GM12891 (cell line): ENCODE measurements at regions not wholly inside any gene's neighbourhood (a gene's known extent, or its start where the extent isn't known, plus 50 kb on each side); places are given as distances from the start of the nearest gene placed in this dataset.

Experiments used
- DNase-seq: peaks from one replicate; pipeline ENCODE4 v3.0.0; 2011; ENCODE audit warnings: low spot score; ENCODE audit not compliant: insufficient read length
- FAIRE-seq: peaks from 2 replicates; lab custom pipeline; 2011; peaks lifted over from hg19 to GRCh38; lab: Jason Lieb, UNC
- PAX5 ChIP-seq: IDR thresholded peaks from 2 replicates; pipeline ENCODE4 v1.6.1; 2011; ENCODE audit warnings: low read length, moderate library complexity, mild to moderate bottlenecking; ENCODE audit not compliant: insufficient read depth, severe bottlenecking
- POLR2A ChIP-seq: IDR thresholded peaks from 2 replicates; pipeline ENCODE4 v1.6.1; 2011; ENCODE audit warnings: low read depth, low read length, control low read depth
- POLR2AphosphoS5 ChIP-seq: IDR thresholded peaks from 2 replicates; pipeline ENCODE4 v1.6.1; 2011; ENCODE audit warnings: low read depth, low read length, control low read depth
- POU2F2 ChIP-seq: IDR thresholded peaks from 2 replicates; pipeline ENCODE4 v1.6.1; 2011; ENCODE audit warnings: low read depth, mild to moderate bottlenecking, control low read depth, low read length, moderate library complexity
- SPI1 ChIP-seq: IDR thresholded peaks from 2 replicates; pipeline ENCODE4 v1.6.1; 2011; ENCODE audit warnings: low read depth, low read length, control low read depth
- TAF1 ChIP-seq: IDR thresholded peaks from 2 replicates; pipeline ENCODE4 v1.6.1; 2011; ENCODE audit warnings: low read depth, low read length, control low read depth

DNA sequence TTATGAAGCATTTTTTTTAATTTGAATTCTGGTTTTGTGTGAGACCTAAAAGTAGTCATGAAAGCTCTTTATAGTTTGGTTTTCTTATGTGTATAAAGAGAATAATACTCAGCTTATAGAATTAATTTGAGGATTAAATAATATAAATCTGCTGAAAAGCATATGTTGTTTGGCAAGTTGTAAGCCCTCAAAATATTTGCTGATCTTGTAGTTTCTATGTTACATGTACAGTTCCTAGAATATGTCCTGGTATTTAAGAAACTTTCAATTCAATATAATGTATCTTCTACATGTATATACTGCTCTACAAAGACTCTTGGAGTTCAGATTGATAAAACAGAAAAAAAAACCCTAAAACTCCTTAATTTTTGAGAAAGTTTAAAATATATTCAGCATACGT is 605.5 kb upstream of the FAM98A start:
- FAIRE-seq (no peak), DNase-seq (no peak)
- no peak for TF ChIP-seq POU2F2
- no peak for TF ChIP-seq POLR2AphosphoS5
- no peak for TF ChIP-seq POLR2A
- TF ChIP-seq PAX5, result no peak
- no peak for TF ChIP-seq SPI1
- no peak for TF ChIP-seq TAF1

DNA sequence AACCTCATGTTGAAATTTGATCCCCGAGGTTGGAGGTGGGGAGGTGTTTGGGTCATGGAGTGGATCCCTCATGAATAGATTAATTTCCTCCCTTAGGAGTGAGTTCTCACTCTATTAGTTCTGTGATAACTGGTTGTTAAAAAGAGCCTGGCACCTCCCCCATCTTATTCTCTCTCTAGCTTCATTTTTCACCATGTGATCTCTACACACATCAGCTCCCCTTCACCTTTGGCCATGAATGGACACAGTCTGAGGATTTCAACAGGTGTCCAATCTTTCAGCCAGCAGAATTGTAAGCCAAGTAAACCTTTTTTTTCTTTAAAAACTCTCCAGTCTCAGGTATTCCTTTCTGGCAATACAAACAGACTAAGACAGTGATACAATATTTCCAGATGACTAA is 602.0 kb upstream of the FAM98A start:
- DNase-seq (no peak), FAIRE-seq (no peak)
- no peak for TF ChIP-seq TAF1
- no peak for TF ChIP-seq SPI1
- no peak for TF ChIP-seq POU2F2
- TF ChIP-seq POLR2AphosphoS5, result no peak
- TF ChIP-seq PAX5, result no peak
- TF ChIP-seq POLR2A, result no peak

DNA sequence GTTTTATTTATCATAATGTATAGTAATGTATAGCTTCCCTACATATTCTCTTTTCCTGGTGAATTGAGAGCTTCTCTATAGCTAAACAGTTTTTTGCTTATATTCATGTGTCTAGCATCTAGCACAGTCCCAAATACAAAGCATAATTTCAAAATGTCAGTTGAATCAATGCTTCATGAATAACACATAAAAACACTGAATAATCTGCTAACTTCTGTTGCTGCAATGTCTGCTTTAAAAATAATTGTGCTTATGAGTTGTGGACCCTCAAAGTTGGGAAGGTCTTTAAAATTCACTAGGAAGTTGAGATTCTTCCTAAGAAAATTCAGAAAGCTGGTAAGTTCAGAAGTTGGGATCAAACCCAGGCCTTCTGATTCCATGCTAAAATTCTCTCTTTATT is 600.9 kb upstream of the FAM98A start:
- no peak for TF ChIP-seq POU2F2
- TF ChIP-seq POLR2AphosphoS5, result no peak
- TF ChIP-seq PAX5, result no peak
- no peak for TF ChIP-seq POLR2A
- no peak for TF ChIP-seq SPI1
- no peak for TF ChIP-seq TAF1
- DNase-seq (no peak), FAIRE-seq (no peak)

DNA sequence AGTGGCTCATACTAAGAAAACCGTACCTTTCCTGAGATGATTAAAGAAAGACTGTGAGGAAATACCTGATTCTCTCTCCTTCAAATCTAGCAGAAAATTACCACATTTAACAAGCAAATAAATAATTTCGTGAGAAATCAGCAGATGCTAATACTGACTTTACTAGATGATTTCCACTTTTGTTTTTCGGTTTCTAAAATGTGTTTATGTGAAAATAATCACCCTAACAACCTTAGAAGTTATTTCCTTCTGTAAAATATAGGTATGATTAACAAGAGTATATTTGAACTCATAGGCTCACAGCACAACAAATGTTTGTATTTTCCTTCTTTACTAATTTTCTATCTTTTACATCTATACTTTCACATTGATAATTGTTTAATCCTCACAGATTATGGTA is 594.1 kb upstream of the FAM98A start:
- no peak for TF ChIP-seq TAF1
- no peak for DNase-seq
- FAIRE-seq, result no peak

DNA sequence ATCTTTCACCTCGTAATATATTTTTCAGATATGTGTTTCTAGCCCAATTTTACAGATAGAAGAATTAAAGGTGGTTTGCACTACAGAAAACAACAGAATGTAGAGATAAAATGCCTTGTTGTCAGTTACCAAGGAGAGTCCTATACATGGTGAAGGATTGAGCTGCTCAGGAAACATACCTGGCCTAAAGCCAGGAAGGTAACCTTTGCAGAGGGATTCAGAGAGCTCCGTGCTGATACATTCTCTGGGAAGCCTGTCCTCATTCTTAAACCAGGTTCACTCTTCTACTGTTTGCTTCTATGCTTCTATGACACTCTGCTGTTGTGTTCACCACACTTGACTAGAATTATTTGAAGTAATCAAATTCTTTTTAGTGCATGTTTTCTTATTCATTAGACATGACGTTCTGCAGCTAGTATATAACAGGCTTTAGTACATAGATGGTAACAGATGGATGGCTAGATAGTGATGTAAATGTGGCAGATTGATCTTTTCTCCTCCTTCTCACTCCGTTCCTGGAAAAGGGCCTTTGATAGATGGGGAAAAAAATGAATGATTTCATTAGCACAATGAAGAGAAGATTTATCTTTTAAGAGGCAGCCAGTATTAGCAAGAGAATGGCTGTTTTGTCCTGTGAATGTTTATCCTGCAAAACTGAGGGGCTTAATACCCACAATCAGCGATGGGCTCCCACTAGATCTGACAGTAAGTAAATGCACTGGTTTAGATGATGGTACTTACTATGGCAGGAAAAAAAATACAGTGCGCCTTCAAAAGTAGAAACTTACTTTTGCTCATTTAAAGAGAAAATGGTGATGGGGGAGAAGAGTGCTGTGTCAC is 589.6 kb upstream of the FAM98A start:
- FAIRE-seq (no peak), DNase-seq (no peak)
- TF ChIP-seq PAX5 (no peak), SPI1 (no peak), POLR2AphosphoS5 (no peak), POU2F2 (no peak), POLR2A (no peak), TAF1 (no peak)

DNA sequence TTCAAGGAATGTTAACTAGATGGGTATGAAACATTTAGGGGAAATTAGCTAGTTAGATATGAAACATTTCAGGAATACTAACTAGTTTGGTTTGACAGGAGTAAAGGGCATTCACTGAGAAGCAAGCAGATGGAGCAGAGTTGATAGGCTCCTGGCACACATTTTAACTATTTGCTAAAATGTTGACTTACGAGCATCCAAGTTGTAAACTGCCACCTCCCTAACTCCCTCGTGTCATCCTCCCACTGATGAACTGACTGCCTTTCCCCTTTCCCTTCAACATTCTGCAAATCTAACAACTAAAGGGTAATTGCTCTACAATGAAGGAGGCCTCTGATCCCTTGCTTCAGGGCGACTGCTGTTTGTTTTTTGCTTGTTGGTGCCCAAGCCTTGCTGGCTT is 580.4 kb upstream of the FAM98A start:
- DNase-seq, result no peak
- TF ChIP-seq SPI1 (no peak), POLR2AphosphoS5 (no peak)
- FAIRE-seq, result no peak

DNA sequence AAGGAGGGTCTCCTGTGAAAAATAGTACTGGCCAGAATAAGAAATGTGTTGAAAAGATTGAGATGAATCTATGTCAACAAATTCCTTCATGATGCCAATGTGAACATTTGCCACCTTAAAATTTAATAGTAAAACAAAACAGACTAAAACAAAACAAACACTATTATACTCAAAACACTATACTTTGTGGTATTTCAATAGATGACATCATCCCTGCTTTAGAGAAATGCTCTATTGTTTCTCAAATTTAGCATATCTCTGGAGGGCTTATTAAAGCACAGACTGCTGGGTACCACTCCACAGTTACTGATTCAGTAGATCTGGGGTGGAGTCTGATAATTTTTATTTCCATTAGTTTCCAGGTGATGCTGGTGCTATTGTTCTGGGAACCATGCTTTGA is 579.4 kb upstream of the FAM98A start:
- no peak for TF ChIP-seq PAX5
- no peak for TF ChIP-seq POU2F2
- TF ChIP-seq POLR2A, result no peak
- TF ChIP-seq SPI1, result no peak
- no peak for TF ChIP-seq POLR2AphosphoS5
- no peak for TF ChIP-seq TAF1
- no peak for FAIRE-seq
- no peak for DNase-seq

DNA sequence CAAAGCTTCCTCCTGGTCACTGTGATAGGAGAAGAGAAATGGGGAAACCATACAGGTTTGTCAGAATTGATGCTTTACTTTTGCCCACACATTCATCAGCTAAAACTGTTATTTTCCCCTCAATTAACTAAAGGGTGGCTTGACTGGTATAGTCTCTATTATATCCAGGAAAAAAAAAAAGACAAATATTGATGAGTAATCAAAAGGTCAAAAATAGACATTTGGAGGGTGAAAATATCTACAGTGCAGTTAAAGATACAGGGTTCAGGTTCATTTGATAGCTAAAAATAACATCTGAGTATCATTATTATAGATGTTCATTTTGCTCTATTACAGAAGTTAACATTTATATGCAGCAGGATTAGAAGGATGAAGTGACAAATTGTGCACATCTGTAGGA is 577.6 kb upstream of the FAM98A start:
- TF ChIP-seq SPI1, result no peak
- TF ChIP-seq PAX5, result no peak
- no peak for TF ChIP-seq TAF1
- TF ChIP-seq POLR2A, result no peak
- TF ChIP-seq POLR2AphosphoS5, result no peak
- TF ChIP-seq POU2F2, result no peak
- FAIRE-seq, result no peak
- DNase-seq, result no peak

DNA sequence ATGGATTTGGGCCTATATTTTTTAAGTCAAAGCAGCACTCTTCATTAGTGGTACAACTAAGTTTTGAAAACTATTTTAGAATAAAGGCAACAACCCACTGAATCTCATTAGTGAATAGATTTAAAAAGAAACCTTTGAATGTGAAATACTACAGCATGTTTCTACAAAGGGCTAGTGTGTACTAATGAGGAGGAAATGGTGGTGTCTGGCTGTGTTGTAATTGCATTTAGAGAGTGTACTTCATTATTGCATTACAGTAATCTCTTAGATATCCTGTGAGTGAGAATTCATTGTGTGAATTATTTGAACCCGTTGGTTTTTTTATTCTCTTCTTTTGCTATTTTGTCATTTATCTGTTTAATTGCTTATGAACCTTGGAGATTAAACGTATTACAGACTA is 575.4 kb upstream of the FAM98A start:
- DNase-seq (no peak), FAIRE-seq (no peak)
- TF ChIP-seq POLR2A (no peak), PAX5 (no peak), POLR2AphosphoS5 (no peak), TAF1 (no peak), POU2F2 (no peak), SPI1 (no peak)

DNA sequence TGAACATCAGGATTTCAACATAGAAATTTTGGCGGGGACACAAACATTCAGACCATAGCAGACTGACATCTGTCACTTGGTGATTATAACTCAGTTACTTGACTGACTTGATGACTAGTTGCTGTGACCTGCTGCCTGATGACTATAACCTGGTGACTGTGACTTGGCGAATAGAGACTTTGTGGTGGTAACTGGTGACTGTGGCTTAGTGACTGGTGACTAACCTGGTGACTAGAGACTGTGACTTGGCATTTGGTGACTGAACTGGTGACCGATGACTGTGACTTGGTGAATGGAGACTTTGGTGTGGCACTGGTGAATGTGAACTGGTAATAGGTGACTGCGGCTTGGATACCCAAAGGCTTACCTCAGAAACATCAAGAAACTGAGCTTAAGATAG is 563.1 kb upstream of the FAM98A start:
- DNase-seq (no peak), FAIRE-seq (no peak)
- TF ChIP-seq POU2F2, result no peak
- TF ChIP-seq POLR2AphosphoS5, result no peak
- TF ChIP-seq PAX5, result no peak
- no peak for TF ChIP-seq POLR2A
- no peak for TF ChIP-seq SPI1
- no peak for TF ChIP-seq TAF1

DNA sequence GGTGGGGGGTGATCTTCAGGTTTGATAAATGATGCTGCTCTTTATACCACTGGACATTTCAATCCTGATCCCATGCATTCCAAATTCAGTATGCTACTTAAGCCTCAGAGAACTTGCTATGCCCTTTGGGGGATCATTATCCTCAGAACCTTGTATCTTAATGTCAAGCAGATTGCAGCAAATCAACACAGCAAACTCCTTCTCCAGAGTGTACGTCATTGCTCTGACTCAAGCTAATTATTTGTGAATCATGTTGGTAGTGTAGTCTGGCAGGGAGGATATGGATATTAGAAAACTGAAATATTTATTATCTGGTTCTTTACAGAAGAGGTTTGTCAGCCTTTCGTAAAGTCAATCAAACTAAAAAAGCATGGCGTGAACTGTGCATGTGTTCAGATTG is 562.5 kb upstream of the FAM98A start:
- TF ChIP-seq POLR2A (no peak), TAF1 (no peak), SPI1 (no peak), POLR2AphosphoS5 (no peak), PAX5 (no peak), POU2F2 (no peak)
- DNase-seq, result no peak
- FAIRE-seq, result no peak
